HepG2 (cell line): ENCODE measurements at regions not wholly inside any gene's neighbourhood (a gene's known extent, or its start where the extent isn't known, plus 50 kb on each side); places are given as distances from the start of the nearest gene placed in this dataset.

Experiments used
- ATAC-seq: fragments of 200-7000 bp; cut with Tn5 transposase; 3 replicates; pipeline ENCODE4 v1.9.1; 2020; ENCODE audit warnings: mild to moderate bottlenecking, moderate library complexity
- BruUV-seq: library from RNA; stranded (reverse); fragments of 400-500 nt; replicated peaks from 2 replicates; lab custom pipeline; 2021; lab: Mats Ljungman, UMichigan
- CTCF ChIA-PET: fragments of 300-600 bp; formaldehyde crosslinking; extraction: SDS; loops from one replicate; lab custom pipeline; 2021; ENCODE audit warnings: low total read pairs, inconsistent platforms, low intra/inter-chr PET ratio; lab: Yijun Ruan, JAX
- POLR2A ChIA-PET: fragments of 350-600 bp; sonication (Branson Sonifier 250); formaldehyde crosslinking; loops from one replicate; lab custom pipeline; 2020; ENCODE audit warnings: antibody characterized with exemption, inconsistent platforms; lab: Yijun Ruan, JAX
- DNase-seq: peaks from one replicate; pipeline ENCODE4 v3.0.0-alpha.2; 2015; ENCODE audit warnings: low spot score
- FAIRE-seq: peaks from 3 replicates; lab custom pipeline; 2011; peaks lifted over from hg19 to GRCh38; lab: Jason Lieb, UNC
- H2AFZ ChIP-seq: one replicate; pipeline ENCODE4 v1.6.1; 2011; ENCODE audit warnings: low read length, inconsistent platforms
- H3K27ac ChIP-seq: fragments of 300-600 bp; 3 replicates; pipeline ENCODE4 v1.8.0; 2011; ENCODE audit warnings: mixed run types, mild to moderate bottlenecking, mixed read lengths, low read length, inconsistent platforms; ENCODE audit not compliant: insufficient read depth; ENCODE audit errors: extremely low read length
- H3K27me3 ChIP-seq, 2 experiments: fragments of 200-600 bp in 1 of 2; 2 replicates in 1 of 2; 3 replicates in 1 of 2; pipeline versions ENCODE4 v1.6.0 to v1.8.0; 2011; ENCODE audit warnings: low read length in 2 of 2, mild to moderate bottlenecking in 2 of 2, moderate library complexity in 2 of 2, inconsistent platforms in 1 of 2; ENCODE audit not compliant: insufficient read depth in 2 of 2, control insufficient read depth in 1 of 2
- H3K36me3 ChIP-seq, 2 experiments: fragments of 200-600 bp in 1 of 2; replicated peaks in 1 of 2; 2 replicates in 1 of 2; 3 replicates in 1 of 2; pipeline versions ENCODE4 v1.5.1 to v1.8.0; 2011; ENCODE audit warnings: low read length in 2 of 2, inconsistent platforms in 1 of 2; ENCODE audit not compliant: insufficient read depth in 2 of 2, control insufficient read depth in 1 of 2
- H3K4me1 ChIP-seq: 2 replicates; pipeline ENCODE4 v1.5.1; 2012; ENCODE audit warnings: low read length, inconsistent platforms; ENCODE audit not compliant: insufficient read depth
- H3K4me2 ChIP-seq: 2 replicates; pipeline ENCODE4 v1.6.0; 2011; ENCODE audit warnings: low read depth, low read length, inconsistent platforms
- H3K4me3 ChIP-seq, 3 experiments: fragments of 200-600 bp in 1 of 3; sonication (generic), shearing (Covaris generic) in 1 of 3; replicated peaks in 1 of 3; 2 replicates each; pipeline ENCODE4 v1.5.1; 2011 to 2016; ENCODE audit warnings: low read length in 3 of 3, inconsistent platforms in 2 of 3, low read depth in 2 of 3, mild to moderate bottlenecking in 2 of 3, control low read depth in 1 of 3, mixed read lengths in 1 of 3; ENCODE audit not compliant: insufficient read depth in 1 of 3
- H3K79me2 ChIP-seq: one replicate; pipeline ENCODE4 v1.6.1; 2011; ENCODE audit warnings: low read length, inconsistent platforms; ENCODE audit not compliant: insufficient read depth
- H3K9ac ChIP-seq: 2 replicates; pipeline ENCODE4 v1.6.0; 2011; ENCODE audit warnings: mild to moderate bottlenecking, low read depth, low read length, inconsistent platforms; ENCODE audit not compliant: insufficient read depth
- H3K9me3 ChIP-seq: 2 replicates; pipeline ENCODE4 v1.5.1; 2012; ENCODE audit warnings: mild to moderate bottlenecking, low read length
- H4K20me1 ChIP-seq: 2 replicates; pipeline ENCODE4 v1.6.0; 2011; ENCODE audit warnings: inconsistent platforms, mild to moderate bottlenecking, low read length, moderate library complexity; ENCODE audit not compliant: insufficient read depth
- BATF2 ChIP-seq: sonication (generic); formaldehyde crosslinking; IDR thresholded peaks from 2 replicates; pipeline ENCODE4 v1.8.0; 2022; ENCODE audit warnings: mild to moderate bottlenecking, missing genetic modification reagents, moderate library complexity
- HOXA7 ChIP-seq: sonication (generic); formaldehyde crosslinking; IDR thresholded peaks from 2 replicates; pipeline ENCODE4 v1.8.1; 2022; ENCODE audit warnings: mild to moderate bottlenecking, missing genetic modification reagents, moderate library complexity
- NFE2L2 ChIP-seq: fragments of 150-350 bp; IDR thresholded peaks from 2 replicates; pipeline ENCODE4 v1.6.1; 2014; ENCODE audit warnings: low read length
- RFX3 ChIP-seq: IDR thresholded peaks from 2 replicates; pipeline ENCODE4 v1.6.1; 2016; ENCODE audit warnings: missing biosample characterization, missing genetic modification reagents
- RFXAP ChIP-seq: sonication (generic); formaldehyde crosslinking; IDR thresholded peaks from 2 replicates; pipeline ENCODE4 v1.4.0; 2020; ENCODE audit warnings: missing genetic modification reagents, borderline replicate concordance
- RXRB ChIP-seq: IDR thresholded peaks from 2 replicates; pipeline ENCODE4 v1.6.1; 2016; ENCODE audit warnings: borderline replicate concordance, missing genetic modification reagents, missing compliant biosample characterization
- SNAI1 ChIP-seq: sonication (generic); formaldehyde crosslinking; IDR thresholded peaks from 2 replicates; pipeline ENCODE4 v1.5.0; 2020; ENCODE audit warnings: mild to moderate bottlenecking, missing genetic modification reagents, borderline replicate concordance
- TCF12 ChIP-seq, 2 experiments: fragments of 450-650 bp in 1 of 2; sonication (generic) in 1 of 2; formaldehyde crosslinking in 1 of 2; IDR thresholded peaks; 2 replicates each; pipeline versions ENCODE4 v1.6.1 to v1.8.0; 2017 to 2022; ENCODE audit warnings: antibody characterized with exemption in 1 of 2, mild to moderate bottlenecking in 1 of 2, missing genetic modification reagents in 1 of 2, moderate library complexity in 1 of 2
- ZBTB7B ChIP-seq: sonication (generic); formaldehyde crosslinking; IDR thresholded peaks from 2 replicates; pipeline ENCODE4 v1.4.0; 2020; ENCODE audit warnings: missing genetic modification reagents
- ZC3H4 ChIP-seq: sonication (generic); formaldehyde crosslinking; IDR thresholded peaks from 2 replicates; pipeline ENCODE4 v1.4.0; 2020; ENCODE audit warnings: missing genetic modification reagents, borderline replicate concordance
- ZNF282 ChIP-seq: fragments of 450-650 bp; IDR thresholded peaks from 2 replicates; pipeline ENCODE4 v1.6.1; 2018; ENCODE audit not compliant: partially characterized antibody
- ZNF34 ChIP-seq: sonication (generic); formaldehyde crosslinking; IDR thresholded peaks from 2 replicates; pipeline ENCODE4 v1.4.0; 2020; ENCODE audit warnings: mild to moderate bottlenecking, missing genetic modification reagents, borderline replicate concordance
- ZNF589 ChIP-seq: sonication (generic); formaldehyde crosslinking; conservative IDR thresholded peaks from 2 replicates; pipeline ENCODE4 v1.8.0; 2022; ENCODE audit warnings: mild to moderate bottlenecking, moderate library complexity, missing genetic modification reagents
- ZNF597 ChIP-seq: sonication (generic); formaldehyde crosslinking; IDR thresholded peaks from 2 replicates; pipeline ENCODE4 v1.5.0; 2020; ENCODE audit warnings: missing genetic modification reagents
- ZSCAN21 ChIP-seq: sonication (generic); formaldehyde crosslinking; IDR thresholded peaks from 2 replicates; pipeline ENCODE4 v1.8.0; 2022; ENCODE audit warnings: mild to moderate bottlenecking, missing genetic modification reagents, moderate library complexity, borderline replicate concordance
- in situ Hi-C: cut with HindIII; loops from 2 replicates; pipeline ENCODE4 v1.10.0; 2017; ENCODE audit warnings: low pct_unique_long_range_greater_than_20kb; ENCODE audit not compliant: extremely low pct_ligation_motif_present
- intact Hi-C: fragments of 100-400 bp; cut with micrococcal nuclease; formaldehyde crosslinking; loops from one replicate; pipeline ENCODE4 v1.10.0; 2022; ENCODE audit not compliant: unreplicated experiment
- TF ChIP-seq, protein P1 (sequence below): sonication (generic); formaldehyde crosslinking; conservative IDR thresholded peaks from 2 replicates; pipeline ENCODE4 v1.8.1; 2023; ENCODE audit warnings: missing genetic modification reagents
- TF ChIP-seq, protein P2 (sequence below): sonication (generic); formaldehyde crosslinking; IDR thresholded peaks from 2 replicates; pipeline ENCODE4 v1.4.0; 2020; ENCODE audit warnings: missing genetic modification reagents, mild to moderate bottlenecking, borderline replicate concordance
- TF ChIP-seq, protein P3 (sequence below): sonication (generic); formaldehyde crosslinking; IDR thresholded peaks from 2 replicates; pipeline ENCODE4 v1.5.1; 2020; ENCODE audit warnings: missing genetic modification reagents, mild to moderate bottlenecking, borderline replicate concordance

- intact Hi-C loops: no loop called here
- FAIRE-seq (no peak), DNase-seq (no peak), ATAC-seq (no peak)
- Histone ChIP-seq H3K27ac (no peak overlapping the region), H2AFZ (no peak overlapping the region), H4K20me1 (no peaks in the 10 kb centered on the region), H3K4me2 (no peak overlapping the region), H3K27me3 (no peaks in the 10 kb centered on the region), H3K36me3 (no peaks in the 10 kb centered on the region), H3K9me3 (no peaks in the 10 kb centered on the region), H3K79me2 (no peaks in the 10 kb centered on the region), H3K4me1 (no peaks in the 10 kb centered on the region), H3K4me3 (no peak overlapping the region), H3K9ac (no peak overlapping the region)
- POLR2A ChIA-PET: no interaction called here
- in situ Hi-C loops: no loop called here
- TF ChIP-seq ZSCAN21 (no peak), HOXA7 (CRISPR knock-in tag) (no peak), RFXAP (CRISPR knock-in tag) (no peak), TCF12 (IDR thresholded peaks at IDR 0.05) (no peak), TCF12 (CRISPR knock-in tag; IDR thresholded peaks at IDR 0.05) (no peak), ZNF34 (CRISPR knock-in tag) (no peak), RFX3 (CRISPR knock-in tag) (no peak), ZNF589 (CRISPR knock-in tag) (no peak), NFE2L2 (no peak), ZNF282 (no peak), ZNF597 (CRISPR knock-in tag) (no peak), BATF2 (no peak), SNAI1 (CRISPR knock-in tag) (no peak), RXRB (no peak), ZBTB7B (no peak), ZC3H4 (CRISPR knock-in tag) (no peak)
- TF ChIP-seq, protein P1, sequence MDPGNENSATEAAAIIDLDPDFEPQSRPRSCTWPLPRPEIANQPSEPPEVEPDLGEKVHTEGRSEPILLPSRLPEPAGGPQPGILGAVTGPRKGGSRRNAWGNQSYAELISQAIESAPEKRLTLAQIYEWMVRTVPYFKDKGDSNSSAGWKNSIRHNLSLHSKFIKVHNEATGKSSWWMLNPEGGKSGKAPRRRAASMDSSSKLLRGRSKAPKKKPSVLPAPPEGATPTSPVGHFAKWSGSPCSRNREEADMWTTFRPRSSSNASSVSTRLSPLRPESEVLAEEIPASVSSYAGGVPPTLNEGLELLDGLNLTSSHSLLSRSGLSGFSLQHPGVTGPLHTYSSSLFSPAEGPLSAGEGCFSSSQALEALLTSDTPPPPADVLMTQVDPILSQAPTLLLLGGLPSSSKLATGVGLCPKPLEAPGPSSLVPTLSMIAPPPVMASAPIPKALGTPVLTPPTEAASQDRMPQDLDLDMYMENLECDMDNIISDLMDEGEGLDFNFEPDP (CRISPR knock-in tag): no peak
- TF ChIP-seq, protein P2, sequence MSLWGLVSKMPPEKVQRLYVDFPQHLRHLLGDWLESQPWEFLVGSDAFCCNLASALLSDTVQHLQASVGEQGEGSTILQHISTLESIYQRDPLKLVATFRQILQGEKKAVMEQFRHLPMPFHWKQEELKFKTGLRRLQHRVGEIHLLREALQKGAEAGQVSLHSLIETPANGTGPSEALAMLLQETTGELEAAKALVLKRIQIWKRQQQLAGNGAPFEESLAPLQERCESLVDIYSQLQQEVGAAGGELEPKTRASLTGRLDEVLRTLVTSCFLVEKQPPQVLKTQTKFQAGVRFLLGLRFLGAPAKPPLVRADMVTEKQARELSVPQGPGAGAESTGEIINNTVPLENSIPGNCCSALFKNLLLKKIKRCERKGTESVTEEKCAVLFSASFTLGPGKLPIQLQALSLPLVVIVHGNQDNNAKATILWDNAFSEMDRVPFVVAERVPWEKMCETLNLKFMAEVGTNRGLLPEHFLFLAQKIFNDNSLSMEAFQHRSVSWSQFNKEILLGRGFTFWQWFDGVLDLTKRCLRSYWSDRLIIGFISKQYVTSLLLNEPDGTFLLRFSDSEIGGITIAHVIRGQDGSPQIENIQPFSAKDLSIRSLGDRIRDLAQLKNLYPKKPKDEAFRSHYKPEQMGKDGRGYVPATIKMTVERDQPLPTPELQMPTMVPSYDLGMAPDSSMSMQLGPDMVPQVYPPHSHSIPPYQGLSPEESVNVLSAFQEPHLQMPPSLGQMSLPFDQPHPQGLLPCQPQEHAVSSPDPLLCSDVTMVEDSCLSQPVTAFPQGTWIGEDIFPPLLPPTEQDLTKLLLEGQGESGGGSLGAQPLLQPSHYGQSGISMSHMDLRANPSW (CRISPR knock-in tag): no peak
- TF ChIP-seq, protein P3, sequence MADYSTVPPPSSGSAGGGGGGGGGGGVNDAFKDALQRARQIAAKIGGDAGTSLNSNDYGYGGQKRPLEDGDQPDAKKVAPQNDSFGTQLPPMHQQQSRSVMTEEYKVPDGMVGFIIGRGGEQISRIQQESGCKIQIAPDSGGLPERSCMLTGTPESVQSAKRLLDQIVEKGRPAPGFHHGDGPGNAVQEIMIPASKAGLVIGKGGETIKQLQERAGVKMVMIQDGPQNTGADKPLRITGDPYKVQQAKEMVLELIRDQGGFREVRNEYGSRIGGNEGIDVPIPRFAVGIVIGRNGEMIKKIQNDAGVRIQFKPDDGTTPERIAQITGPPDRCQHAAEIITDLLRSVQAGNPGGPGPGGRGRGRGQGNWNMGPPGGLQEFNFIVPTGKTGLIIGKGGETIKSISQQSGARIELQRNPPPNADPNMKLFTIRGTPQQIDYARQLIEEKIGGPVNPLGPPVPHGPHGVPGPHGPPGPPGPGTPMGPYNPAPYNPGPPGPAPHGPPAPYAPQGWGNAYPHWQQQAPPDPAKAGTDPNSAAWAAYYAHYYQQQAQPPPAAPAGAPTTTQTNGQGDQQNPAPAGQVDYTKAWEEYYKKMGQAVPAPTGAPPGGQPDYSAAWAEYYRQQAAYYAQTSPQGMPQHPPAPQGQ: no peak
- BruUV-seq: no TSS peak
- CTCF ChIA-PET: no interaction called here
Measured at GRCh38 chr4:113811359-113811758, 49.8 kb upstream of the CAMK2D start.
